ENCODE measurements at regions not wholly inside any gene's neighbourhood (a gene's known extent, or its start where the extent isn't known, plus 50 kb on each side); places are given as distances from the start of the nearest gene placed in this dataset.

- no peak overlapping the region for H2BK20ac ChIP-seq (ENCODE audit: low read depth, low read length, poor library complexity, severe bottlenecking)
Measured at GRCh38 chr6:95186710-95187109, 390.6 kb upstream of the MANEA start.

More at GRCh38 chr6:95186710-95187109, 390.6 kb upstream of the MANEA start:
- Mint-ChIP-seq H3K9me3 (no peaks in the 10 kb centered on the region), H3K27me3 (ENCODE audit: low read depth) (no peaks in the 10 kb centered on the region), H3K36me3 (ENCODE audit: insufficient read depth in 1 of 3, low read depth in 3 of 3) (no peaks in the 10 kb centered on the region), H3K4me3 (no peak overlapping the region), H3K27ac (no peak overlapping the region), H3K4me1 (peaks cover 3% of the 10 kb centered on the region in 2 experiments; a peak in 2 of 4 replicates)
- no peak overlapping the region for H3K4me2 ChIP-seq (ENCODE audit: insufficient read depth, insufficient read length, low read length)
- H3K27ac ChIP-seq (ENCODE audit: insufficient read length, low read depth, low read length): no peak overlapping the region
- H3T11ph ChIP-seq (ENCODE audit: low read length): no peak overlapping the region
- no peak overlapping the region for H3K14ac ChIP-seq (ENCODE audit: insufficient read depth, low read length)
- no peak overlapping the region for H3K18ac ChIP-seq (ENCODE audit: insufficient read length, low read depth, low read length)
- no peaks in the 10 kb centered on the region for H3K9me3 ChIP-seq (ENCODE audit: control insufficient read depth, low read depth, low read length)
- H3K56ac ChIP-seq (ENCODE audit: insufficient read length, low read depth, low read length): no peak overlapping the region
- H3K79me1 ChIP-seq (ENCODE audit: insufficient read depth, low read depth, low read length, poor library complexity, severe bottlenecking): no peaks in the 10 kb centered on the region
- no peak overlapping the region for H2BK15ac ChIP-seq (ENCODE audit: low read depth, low read length)
- no peaks in the 10 kb centered on the region for H3K23me2 ChIP-seq (ENCODE audit: insufficient read length, low read depth, low read length, poor library complexity, severe bottlenecking)
- no peak overlapping the region for H4K8ac ChIP-seq (replicated peaks; ENCODE audit: insufficient read length, low read depth, low read length)
- no peak overlapping the region for H2BK12ac ChIP-seq (ENCODE audit: insufficient read length, low read depth, low read length)
- DNase-seq: no peak
- TF ChIP-seq CTCF (conservative IDR thresholded peaks at IDR 0.05): no peak
- no peaks in the 10 kb centered on the region for H3K27me3 ChIP-seq (ENCODE audit: insufficient read depth, low read length)
- no peak overlapping the region for H3K4ac ChIP-seq (ENCODE audit: low read depth, low read length)
- no peak overlapping the region for H3K23ac ChIP-seq (ENCODE audit: insufficient read length, low read depth, low read length)
- no peak overlapping the region for H4K5ac ChIP-seq (ENCODE audit: insufficient read length, low read depth, low read length)
- H3K9ac ChIP-seq (ENCODE audit: extremely low read depth, insufficient read length, low read length): no peak overlapping the region
- H2BK120ac ChIP-seq (ENCODE audit: low read depth, low read length, poor library complexity, severe bottlenecking): no peak overlapping the region
- no peak overlapping the region for H2BK5ac ChIP-seq (ENCODE audit: insufficient read length, low read length)
- H4K20me1 ChIP-seq (ENCODE audit: control insufficient read depth, insufficient read depth, insufficient read length): no peaks in the 10 kb centered on the region
- no peak overlapping the region for H2AFZ ChIP-seq (ENCODE audit: low read length)
- H3K79me2 ChIP-seq (ENCODE audit: insufficient read depth, low read length): no peaks in the 10 kb centered on the region
- no peaks in the 10 kb centered on the region for H3K4me1 ChIP-seq (ENCODE audit: insufficient read depth, low read length)
- no peak overlapping the region for H2AK5ac ChIP-seq (ENCODE audit: insufficient read length, low read length)
- WGBS (ENCODE audit: extremely low coverage, insufficient read length, low lambda C conversion rate): no CpG with 5 or more reads among the region's 1 CpG
- H4K91ac ChIP-seq (ENCODE audit: insufficient read length, low read depth, low read length): no peak overlapping the region

Measured in H9 (cell line).